ENCODE measurements at regions not wholly inside any gene's neighbourhood (a gene's known extent, or its start where the extent isn't known, plus 50 kb on each side); places are given as distances from the start of the nearest gene placed in this dataset.

- no peak for DNase-seq (ENCODE audit: low read depth in 4 of 4, low spot score in 2 of 4)
Measured at GRCh38 chr5:117872798-117873368, 1115.5 kb downstream of the DTWD2 start.

GRCh38 chr5:117869596-117869995 lies 1118.8 kb downstream of the DTWD2 start:
- no peak for DNase-seq (ENCODE audit: low read depth in 4 of 4, low spot score in 2 of 4)

- no peak for DNase-seq (ENCODE audit: low read depth in 4 of 4, low spot score in 2 of 4)
Measured at GRCh38 chr5:117863586-117864296, 1124.6 kb downstream of the DTWD2 start.

- no peak for DNase-seq (ENCODE audit: low read depth in 4 of 4, low spot score in 2 of 4)
Measured at GRCh38 chr5:117860550-117860949, 1127.8 kb downstream of the DTWD2 start.

GRCh38 chr5:117859176-117859575 lies 1129.2 kb downstream of the DTWD2 start:
- no peak for DNase-seq (ENCODE audit: low read depth in 4 of 4, low spot score in 2 of 4)

- no peak for DNase-seq (ENCODE audit: low read depth in 4 of 4, low spot score in 2 of 4)
Measured at GRCh38 chr5:117856713-117857112, 1131.6 kb downstream of the DTWD2 start.

- no peak for DNase-seq (ENCODE audit: low read depth in 4 of 4, low spot score in 2 of 4)
Measured at GRCh38 chr5:117837786-117838185, 1150.6 kb downstream of the DTWD2 start.

GRCh38 chr5:117833691-117834090 lies 1154.7 kb downstream of the DTWD2 start:
- no peak for DNase-seq (ENCODE audit: low read depth in 4 of 4, low spot score in 2 of 4)

GRCh38 chr5:117829646-117830045 lies 1158.7 kb downstream of the DTWD2 start:
- no peak for DNase-seq (ENCODE audit: low read depth in 4 of 4, low spot score in 2 of 4)

- no peak for DNase-seq (ENCODE audit: low read depth in 4 of 4, low spot score in 2 of 4)
Measured at GRCh38 chr5:117813850-117814249, 1174.5 kb downstream of the DTWD2 start.

GRCh38 chr5:117812861-117813260 lies 1175.5 kb downstream of the DTWD2 start:
- no peak for DNase-seq (ENCODE audit: low read depth in 4 of 4, low spot score in 2 of 4)

- DNase-seq (ENCODE audit: low read depth in 4 of 4, low spot score in 2 of 4): no peak
Measured at GRCh38 chr5:117809251-117809650, 1179.1 kb downstream of the DTWD2 start.

- no peak for DNase-seq (ENCODE audit: low read depth in 4 of 4, low spot score in 2 of 4)
Measured at GRCh38 chr5:117805058-117805457, 1183.3 kb downstream of the DTWD2 start.

- no peak for DNase-seq (ENCODE audit: low read depth in 4 of 4, low spot score in 2 of 4)
Measured at GRCh38 chr5:117803533-117803932, 1184.8 kb downstream of the DTWD2 start.

GRCh38 chr5:117801583-117801982 lies 1186.8 kb downstream of the DTWD2 start:
- DNase-seq (ENCODE audit: low read depth in 4 of 4, low spot score in 2 of 4): no peak

- DNase-seq (ENCODE audit: low read depth in 4 of 4, low spot score in 2 of 4): no peak
Measured at GRCh38 chr5:117800261-117800660, 1188.1 kb downstream of the DTWD2 start.

GRCh38 chr5:117794847-117795246 lies 1193.5 kb downstream of the DTWD2 start:
- DNase-seq (ENCODE audit: low read depth in 4 of 4, low spot score in 2 of 4): no peak

GRCh38 chr5:117793963-117794362 lies 1194.4 kb downstream of the DTWD2 start:
- DNase-seq (ENCODE audit: low read depth in 4 of 4, low spot score in 2 of 4): no peak

- DNase-seq (ENCODE audit: low read depth in 4 of 4, low spot score in 2 of 4): no peak
Measured at GRCh38 chr5:117792476-117792875, 1195.9 kb downstream of the DTWD2 start.

- DNase-seq (ENCODE audit: low read depth in 4 of 4, low spot score in 2 of 4): no peak
Measured at GRCh38 chr5:117788596-117788995, 1199.8 kb downstream of the DTWD2 start.

GRCh38 chr5:117779171-117779570 lies 1204.5 kb upstream of the SEMA6A start:
- no peak for DNase-seq (ENCODE audit: low read depth in 4 of 4, low spot score in 2 of 4)

- no peak for DNase-seq (ENCODE audit: low read depth in 4 of 4, low spot score in 2 of 4)
Measured at GRCh38 chr5:117776977-117777376, 1202.4 kb upstream of the SEMA6A start.

- no peak for DNase-seq (ENCODE audit: low read depth in 4 of 4, low spot score in 2 of 4)
Measured at GRCh38 chr5:117769877-117770276, 1195.3 kb upstream of the SEMA6A start.

Measured in left renal cortex interstitium (tissue), 4 donors.